Uterus (tissue), 3 donors: ENCODE measurements at regions not wholly inside any gene's neighbourhood (a gene's known extent, or its start where the extent isn't known, plus 50 kb on each side); places are given as distances from the start of the nearest gene placed in this dataset.

Source experiments
- DNase-seq, 2 donors: peaks; one replicate each; pipeline ENCODE4 v3.0.0-alpha.2; 2019 to 2020
- H3K27ac ChIP-seq, 2 donors: fragments of 200-600 bp; sonication (generic); 1 replicate in 1 of 2; 2 replicates in 1 of 2; pipeline ENCODE4 v1.5.1; 2016 to 2018
- H3K27me3 ChIP-seq, 2 donors: fragments of 200-600 bp; sonication (generic); one replicate each; pipeline ENCODE4 v1.5.1; 2018 to 2019; ENCODE audit warnings: control low read depth in 1 of 2
- H3K36me3 ChIP-seq, 2 donors: fragments of 200-600 bp; sonication (generic); one replicate each; pipeline ENCODE4 v1.5.1; 2019; ENCODE audit warnings: control low read depth in 1 of 2
- H3K4me1 ChIP-seq, 2 donors: fragments of 200-600 bp; sonication (generic); one replicate each; pipeline ENCODE4 v1.5.1; 2018 to 2019; ENCODE audit warnings: control low read depth in 1 of 2
- H3K4me3 ChIP-seq, 2 donors: fragments of 200-600 bp; sonication (generic); 1 replicate in 1 of 2; 2 replicates in 1 of 2; pipeline ENCODE4 v1.5.1; 2018 to 2019; ENCODE audit warnings: mild to moderate bottlenecking in 1 of 2
- H3K9me3 ChIP-seq, 2 donors: fragments of 200-600 bp; sonication (generic); one replicate each; pipeline ENCODE4 v1.5.1; 2019; ENCODE audit warnings: control low read depth in 1 of 2
- POLR2A ChIP-seq, 2 donors: fragments of 450-650 bp; IDR thresholded peaks; one replicate each; pipeline ENCODE4 v1.6.1; 2016; ENCODE audit warnings: antibody characterized with exemption in 2 of 2, mild to moderate bottlenecking in 1 of 2, moderate library complexity in 1 of 2
- intact Hi-C: fragments of 100-400 bp; cut with DNase I; formaldehyde crosslinking; loops from one replicate; pipeline ENCODE4 v1.15.1; 2023; ENCODE audit warnings: low total_unique reads
- TF ChIP-seq, protein P1 (sequence below), 4 experiments: fragments of 200-600 bp in 2 of 4; fragments of 450-650 bp in 2 of 4; sonication (generic) in 2 of 4; IDR thresholded peaks; one replicate each; pipeline ENCODE4 v1.5.1; 2016 to 2019; ENCODE audit warnings: antibody characterized with exemption in 4 of 4, mild to moderate bottlenecking in 2 of 4, moderate library complexity in 1 of 4
- donor health status: DM: yes; HTN: yes; CAD: no.

DNA sequence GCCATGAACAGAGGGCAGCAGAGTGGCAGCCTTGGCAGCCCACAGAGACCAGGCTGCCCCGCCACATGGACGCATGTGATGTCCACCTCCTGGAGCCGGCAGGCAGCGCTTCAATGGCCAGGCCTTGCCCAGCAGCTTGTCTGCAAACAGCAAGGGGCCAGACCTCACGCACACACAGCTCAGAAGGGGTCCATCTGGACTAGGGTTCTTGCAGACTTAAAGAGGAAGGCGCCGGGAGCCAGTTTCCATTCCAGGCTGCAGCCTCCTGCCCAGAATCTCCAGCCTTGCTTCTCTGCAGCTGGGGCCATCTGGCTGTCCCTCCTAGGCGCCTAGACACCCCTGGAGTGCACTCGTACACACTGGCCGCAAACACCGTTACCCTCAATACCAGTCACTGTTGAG lies 91.9 kb upstream of the TMEM45B start:
- intact Hi-C loops, result no loop called here
- TF ChIP-seq POLR2A (IDR thresholded peaks at IDR 0.05), result no peak
- TF ChIP-seq, protein P1, sequence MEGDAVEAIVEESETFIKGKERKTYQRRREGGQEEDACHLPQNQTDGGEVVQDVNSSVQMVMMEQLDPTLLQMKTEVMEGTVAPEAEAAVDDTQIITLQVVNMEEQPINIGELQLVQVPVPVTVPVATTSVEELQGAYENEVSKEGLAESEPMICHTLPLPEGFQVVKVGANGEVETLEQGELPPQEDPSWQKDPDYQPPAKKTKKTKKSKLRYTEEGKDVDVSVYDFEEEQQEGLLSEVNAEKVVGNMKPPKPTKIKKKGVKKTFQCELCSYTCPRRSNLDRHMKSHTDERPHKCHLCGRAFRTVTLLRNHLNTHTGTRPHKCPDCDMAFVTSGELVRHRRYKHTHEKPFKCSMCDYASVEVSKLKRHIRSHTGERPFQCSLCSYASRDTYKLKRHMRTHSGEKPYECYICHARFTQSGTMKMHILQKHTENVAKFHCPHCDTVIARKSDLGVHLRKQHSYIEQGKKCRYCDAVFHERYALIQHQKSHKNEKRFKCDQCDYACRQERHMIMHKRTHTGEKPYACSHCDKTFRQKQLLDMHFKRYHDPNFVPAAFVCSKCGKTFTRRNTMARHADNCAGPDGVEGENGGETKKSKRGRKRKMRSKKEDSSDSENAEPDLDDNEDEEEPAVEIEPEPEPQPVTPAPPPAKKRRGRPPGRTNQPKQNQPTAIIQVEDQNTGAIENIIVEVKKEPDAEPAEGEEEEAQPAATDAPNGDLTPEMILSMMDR (IDR thresholded peaks at IDR 0.05), result no peak
- no peak for DNase-seq
- Histone ChIP-seq H3K27me3 (no peaks in the 10 kb centered on the region), H3K27ac (no peak overlapping the region), H3K9me3 (no peaks in the 10 kb centered on the region), H3K4me3 (no peak overlapping the region), H3K36me3 (no peaks in the 10 kb centered on the region), H3K4me1 (no peaks in the 10 kb centered on the region)

DNA sequence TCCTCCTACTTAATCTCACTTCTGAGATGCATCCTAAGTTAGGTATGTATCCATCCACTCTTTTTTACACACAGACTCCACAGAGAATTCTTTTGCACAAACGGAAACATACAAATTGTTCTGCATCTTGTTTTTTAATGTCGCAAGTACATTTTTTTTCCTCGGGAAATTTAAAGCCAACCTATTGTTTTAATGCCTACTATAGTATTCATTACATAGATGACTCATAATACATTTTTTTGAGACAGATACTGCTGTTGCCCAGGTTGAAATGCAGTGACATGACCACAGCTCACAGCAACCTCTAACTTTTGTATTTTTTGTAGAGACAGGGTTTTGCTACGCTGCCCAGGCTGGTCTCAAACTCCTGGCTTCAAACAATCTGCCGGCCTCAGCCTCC lies 90.8 kb upstream of the TMEM45B start:
- TF ChIP-seq, protein P1 (IDR thresholded peaks at IDR 0.05), result no peak
- no peak for TF ChIP-seq POLR2A (IDR thresholded peaks at IDR 0.05)
- Histone ChIP-seq H3K9me3 (no peaks in the 10 kb centered on the region), H3K4me1 (no peaks in the 10 kb centered on the region), H3K36me3 (no peaks in the 10 kb centered on the region), H3K27me3 (no peaks in the 10 kb centered on the region), H3K4me3 (no peak overlapping the region), H3K27ac (no peak overlapping the region)
- DNase-seq, result no peak
- intact Hi-C loops, result no loop called here

DNA sequence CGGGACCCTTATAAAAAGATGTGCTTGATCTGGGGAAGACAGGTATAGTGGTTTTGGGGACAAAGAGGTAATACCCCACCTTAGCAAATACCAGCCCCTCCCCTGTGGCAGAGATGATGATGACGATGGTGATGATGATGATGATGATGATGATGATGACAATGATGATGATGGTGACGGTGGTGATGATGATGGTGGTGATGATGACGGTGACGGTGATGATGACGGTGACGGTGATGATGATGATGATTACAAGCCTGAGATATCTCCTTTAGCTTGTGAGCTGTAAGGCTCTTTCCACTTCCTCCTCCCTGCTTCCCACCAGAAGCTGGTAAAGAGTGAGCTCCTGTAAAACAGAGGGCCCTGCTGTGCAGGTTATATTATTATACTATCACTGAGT lies 89.5 kb upstream of the TMEM45B start:
- H3K36me3 ChIP-seq, result no peaks in the 10 kb centered on the region
- TF ChIP-seq POLR2A (IDR thresholded peaks at IDR 0.05), result no peak
- TF ChIP-seq, protein P1 (IDR thresholded peaks at IDR 0.05), result no peak

DNA sequence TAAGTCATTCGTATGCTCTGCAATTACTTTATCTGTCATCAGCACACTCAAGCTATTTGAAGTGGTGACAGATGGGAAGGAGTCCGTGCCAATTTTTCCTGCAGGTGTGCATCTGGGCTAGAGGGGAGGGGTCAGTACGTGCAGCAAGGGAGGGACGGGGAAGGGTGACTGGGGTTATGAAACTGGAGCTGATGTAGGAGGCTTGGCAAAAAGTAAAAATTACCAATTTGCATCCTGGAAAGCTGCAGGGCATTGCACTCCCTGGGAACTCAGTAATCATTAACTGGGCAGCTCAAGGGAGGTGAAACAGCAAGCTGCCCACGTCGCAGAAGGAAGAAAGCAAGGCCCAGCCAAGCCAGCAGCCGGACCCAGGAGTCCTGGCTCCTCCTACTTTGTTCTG lies 87.1 kb upstream of the TMEM45B start:
- no peaks in the 10 kb centered on the region for H3K27me3 ChIP-seq
- H3K27ac ChIP-seq, result no peak overlapping the region
- no peaks in the 10 kb centered on the region for H3K9me3 ChIP-seq
- H3K4me1 ChIP-seq, result no peaks in the 10 kb centered on the region
- no peak for DNase-seq
- TF ChIP-seq POLR2A (IDR thresholded peaks at IDR 0.05), result no peak
- TF ChIP-seq, protein P1 (IDR thresholded peaks at IDR 0.05), result no peak
- no peaks in the 10 kb centered on the region for H3K36me3 ChIP-seq
- H3K4me3 ChIP-seq, result no peak overlapping the region
- intact Hi-C loops, result no loop called here

More for the DNA sequence above, 89.5 kb upstream of the TMEM45B start:
- no peak for DNase-seq
- H3K9me3 ChIP-seq, result no peaks in the 10 kb centered on the region
- H3K27ac ChIP-seq, result no peak overlapping the region
- H3K4me3 ChIP-seq, result no peak overlapping the region
- no peaks in the 10 kb centered on the region for H3K27me3 ChIP-seq
- no peaks in the 10 kb centered on the region for H3K4me1 ChIP-seq
- intact Hi-C loops, result no loop called here

DNA sequence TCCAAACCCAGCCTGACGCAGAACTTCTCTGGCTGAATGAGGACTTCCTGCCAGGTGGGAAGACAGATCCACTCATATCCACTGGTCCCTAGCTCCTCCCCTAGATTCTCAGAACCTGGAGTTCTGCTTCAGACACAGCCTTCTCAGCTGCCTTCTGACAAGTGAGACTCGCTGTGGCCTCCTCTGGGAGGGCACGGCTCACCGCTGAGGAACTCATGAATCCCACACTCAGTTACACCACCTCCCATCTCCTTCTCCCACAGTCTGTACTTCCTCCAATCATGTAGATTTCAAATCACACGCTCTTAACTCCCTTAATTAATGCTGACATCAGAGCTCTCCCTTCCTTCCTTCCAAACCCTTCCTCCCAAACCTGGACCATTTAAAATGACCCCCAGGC lies 86.4 kb upstream of the TMEM45B start:
- H3K36me3 ChIP-seq, result no peaks in the 10 kb centered on the region
- H3K4me3 ChIP-seq, result no peak overlapping the region
- no peak overlapping the region for H3K27ac ChIP-seq
- intact Hi-C loops, result no loop called here
- H3K9me3 ChIP-seq, result no peaks in the 10 kb centered on the region
- TF ChIP-seq POLR2A (IDR thresholded peaks at IDR 0.05), result no peak
- TF ChIP-seq, protein P1 (IDR thresholded peaks at IDR 0.05), result no peak
- no peak for DNase-seq
- H3K4me1 ChIP-seq, result no peaks in the 10 kb centered on the region
- H3K27me3 ChIP-seq, result no peaks in the 10 kb centered on the region
